Suprapubic skin (tissue), 4 donors: ENCODE measurements at regions not wholly inside any gene's neighbourhood (a gene's known extent, or its start where the extent isn't known, plus 50 kb on each side); places are given as distances from the start of the nearest gene placed in this dataset.

Source experiments
- CTCF ChIP-seq, 2 donors: fragments of 200-600 bp in 1 of 2; fragments of 450-650 bp in 1 of 2; sonication (generic) in 1 of 2; IDR thresholded peaks; one replicate each; pipeline ENCODE4 v1.5.1; 2016 to 2019; ENCODE audit warnings: antibody characterized with exemption in 2 of 2, mild to moderate bottlenecking in 1 of 2, moderate library complexity in 1 of 2
- EP300 ChIP-seq: sonication (generic); formaldehyde crosslinking; IDR thresholded peaks from one replicate; pipeline ENCODE4 v1.6.1; 2017; ENCODE audit warnings: antibody characterized with exemption
- POLR2A ChIP-seq, 2 donors: fragments of 450-650 bp; IDR thresholded peaks; one replicate each; pipeline ENCODE4 v1.6.1; 2017; ENCODE audit warnings: antibody characterized with exemption in 2 of 2, mild to moderate bottlenecking in 2 of 2, moderate library complexity in 2 of 2
- POLR2AphosphoS5 ChIP-seq, 3 donors: sonication (generic); formaldehyde crosslinking; IDR thresholded peaks; one replicate each; pipeline ENCODE4 v1.6.1; 2017; ENCODE audit warnings: antibody characterized with exemption in 3 of 3

- no peak for TF ChIP-seq CTCF (IDR thresholded peaks at IDR 0.05)
- TF ChIP-seq POLR2AphosphoS5 (IDR thresholded peaks at IDR 0.05): no peak
- TF ChIP-seq EP300: no peak
- TF ChIP-seq POLR2A (IDR thresholded peaks at IDR 0.05): no peak
Measured at GRCh38 chr13:73168226-73168952, 109.6 kb downstream of the KLF5 start.
